ENCODE measurements at regions not wholly inside any gene's neighbourhood (a gene's known extent, or its start where the extent isn't known, plus 50 kb on each side); places are given as distances from the start of the nearest gene placed in this dataset.
"Not testable (repeated sequence)": the region's sequence is repeated elsewhere in the genome, so short reads cannot be mapped to it uniquely, and the experiment has no call there.

DNA sequence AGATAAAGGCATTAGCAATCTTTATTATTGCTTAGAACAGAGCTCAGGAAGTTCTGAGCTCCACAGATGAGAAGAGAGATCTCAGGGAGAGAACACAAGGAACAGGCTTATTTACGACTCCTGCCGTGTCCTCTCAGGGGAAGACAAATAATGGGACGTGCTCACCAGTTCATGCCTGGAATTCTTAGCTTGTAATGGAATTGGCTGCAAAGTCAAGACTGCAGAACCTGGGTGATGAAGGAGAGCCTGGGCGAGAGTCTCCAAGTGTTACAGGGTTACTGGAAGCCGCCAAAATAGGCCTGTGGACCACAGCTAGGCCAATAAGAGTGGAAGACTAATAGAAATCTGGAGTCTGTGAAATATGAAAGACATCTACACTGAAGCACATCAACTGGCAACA is 174.5 kb upstream of the ADAMTSL1 start:
- no peak overlapping the region for H3K27ac Mint-ChIP-seq
- H3K36me3 Mint-ChIP-seq: no peaks in the 10 kb centered on the region
- no peaks in the 10 kb centered on the region for H3K27me3 Mint-ChIP-seq
- no peak overlapping the region for H3K4me3 Mint-ChIP-seq
- no peak for ATAC-seq (replicated peaks)
- peaks cover 0 to 2% of the 10 kb centered on the region in 2 donors for H3K9me3 Mint-ChIP-seq
- H3K4me1 Mint-ChIP-seq: no peaks in the 10 kb centered on the region
- no peak for DNase-seq

DNA sequence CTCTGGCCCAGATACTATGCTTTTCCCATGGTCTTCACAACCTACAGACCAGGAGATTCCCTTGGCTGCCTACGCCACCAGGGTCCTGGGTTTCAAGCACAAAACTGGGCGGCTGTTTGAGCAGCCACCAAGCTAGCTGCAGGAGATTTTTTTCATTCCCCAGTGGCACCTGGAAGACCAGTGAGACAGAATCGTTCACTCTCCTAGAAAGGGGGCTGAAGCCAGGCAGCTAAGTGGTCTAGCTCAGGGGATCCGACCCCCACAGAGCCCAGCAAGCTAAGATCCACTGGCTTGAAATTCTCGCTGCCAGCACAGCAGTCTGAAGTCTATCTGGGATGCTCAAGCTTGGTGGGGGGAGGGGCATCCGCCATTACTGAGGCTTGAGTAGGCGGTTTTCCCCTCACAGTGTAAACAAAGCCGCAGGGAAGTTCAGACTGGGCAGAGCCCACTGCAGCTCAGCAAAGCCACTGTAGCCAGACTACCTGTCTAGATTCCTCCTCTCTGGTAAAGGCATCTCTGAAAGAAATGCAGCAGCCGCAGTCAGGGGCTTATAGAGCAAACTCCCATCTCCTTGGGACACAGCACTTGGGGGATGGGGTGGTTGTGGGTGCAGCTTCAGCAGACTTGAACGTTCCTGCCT is 168.7 kb upstream of the ADAMTSL1 start:
- H3K4me1 Mint-ChIP-seq; H3K27me3 Mint-ChIP-seq; ATAC-seq (replicated peaks); H3K4me3 Mint-ChIP-seq; H3K9me3 Mint-ChIP-seq; H3K27ac Mint-ChIP-seq; H3K36me3 Mint-ChIP-seq; DNase-seq: not testable (repeated sequence)

DNA sequence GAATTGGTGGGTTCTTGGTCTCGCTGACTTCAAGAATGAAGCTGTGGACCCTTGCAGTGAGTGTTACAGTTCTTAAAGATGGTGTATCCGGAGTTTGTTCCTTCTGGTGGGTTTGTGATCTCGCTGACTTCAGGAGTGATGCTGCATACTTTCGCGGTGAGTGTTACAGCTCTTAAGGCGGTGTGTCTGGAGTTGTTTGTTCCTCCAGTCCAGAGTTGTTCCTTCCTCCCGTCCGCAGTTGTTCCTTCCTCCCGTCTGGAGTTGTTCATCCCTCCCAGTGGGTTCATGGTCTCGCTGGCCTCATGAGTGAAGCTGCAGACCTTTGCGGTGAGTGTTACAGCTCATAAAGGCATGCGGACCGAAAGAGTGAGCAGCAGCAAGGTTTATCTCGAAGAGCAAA is 159.6 kb upstream of the ADAMTSL1 start:
- H3K9me3 Mint-ChIP-seq: peaks cover 8 to 9% of the 10 kb centered on the region in 2 donors
- no peak for DNase-seq
- no peak overlapping the region for H3K4me3 Mint-ChIP-seq
- ATAC-seq (replicated peaks): no peak
- no peaks in the 10 kb centered on the region for H3K27me3 Mint-ChIP-seq
- H3K36me3 Mint-ChIP-seq: no peaks in the 10 kb centered on the region
- H3K4me1 Mint-ChIP-seq: no peaks in the 10 kb centered on the region
- H3K27ac Mint-ChIP-seq: no peak overlapping the region

DNA sequence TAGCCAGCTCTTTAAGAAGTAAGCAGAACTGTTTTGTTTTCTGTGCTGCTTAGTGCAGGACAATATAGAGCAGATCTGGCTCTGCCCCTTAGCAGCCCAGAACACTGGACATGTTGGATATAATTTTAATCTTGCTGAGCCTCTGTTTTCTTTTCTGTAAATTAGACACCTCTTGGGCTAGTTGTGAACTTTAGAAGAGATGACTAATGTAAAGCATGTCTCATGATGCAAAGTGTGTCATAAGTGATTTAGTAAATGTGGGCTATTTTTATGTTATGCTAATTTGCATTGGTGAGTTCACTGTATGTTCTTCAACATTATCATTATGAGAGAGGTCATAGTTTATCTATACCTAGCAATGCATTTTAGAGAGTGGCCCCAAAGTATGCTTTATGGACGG is 156.1 kb upstream of the ADAMTSL1 start:
- Mint-ChIP-seq H3K36me3 (no peaks in the 10 kb centered on the region), H3K9me3 (peaks cover 6 to 8% of the 10 kb centered on the region in 2 donors), H3K27me3 (no peaks in the 10 kb centered on the region), H3K4me1 (no peaks in the 10 kb centered on the region), H3K27ac (no peak overlapping the region), H3K4me3 (no peak overlapping the region)
- ATAC-seq (replicated peaks) (no peak), DNase-seq (no peak)

DNA sequence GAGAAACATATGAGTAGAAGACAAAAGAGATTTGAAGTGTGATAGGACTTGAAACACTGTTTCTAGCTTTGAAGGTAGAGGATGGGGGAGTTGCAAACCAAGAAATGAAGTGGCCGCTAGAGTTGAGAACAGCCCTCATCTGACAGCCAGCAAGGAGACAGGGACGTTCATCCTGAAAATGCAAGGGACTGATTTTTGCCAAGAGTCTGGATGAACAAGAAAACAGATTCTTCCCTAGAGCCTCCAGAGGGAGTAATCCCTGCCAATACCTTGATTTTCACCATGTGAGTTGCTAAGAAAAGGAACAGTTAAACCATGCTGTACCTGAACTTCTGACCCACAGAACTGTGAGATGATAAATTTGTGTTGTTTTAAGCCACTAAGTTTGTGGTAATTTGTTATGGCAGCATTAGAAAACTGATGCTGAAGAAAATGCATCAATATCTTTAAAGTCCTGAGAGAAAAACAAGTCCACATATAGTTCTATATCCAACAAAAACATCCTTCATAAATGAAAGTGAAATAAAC is 154.0 kb upstream of the ADAMTSL1 start:
- Mint-ChIP-seq H3K9me3 (peaks cover 0 to 6% of the 10 kb centered on the region in 2 donors), H3K27ac (no peak overlapping the region), H3K4me3 (no peak overlapping the region), H3K36me3 (no peaks in the 10 kb centered on the region), H3K27me3 (no peaks in the 10 kb centered on the region), H3K4me1 (no peaks in the 10 kb centered on the region)
- no peak for DNase-seq
- no peak for ATAC-seq (replicated peaks)

DNA sequence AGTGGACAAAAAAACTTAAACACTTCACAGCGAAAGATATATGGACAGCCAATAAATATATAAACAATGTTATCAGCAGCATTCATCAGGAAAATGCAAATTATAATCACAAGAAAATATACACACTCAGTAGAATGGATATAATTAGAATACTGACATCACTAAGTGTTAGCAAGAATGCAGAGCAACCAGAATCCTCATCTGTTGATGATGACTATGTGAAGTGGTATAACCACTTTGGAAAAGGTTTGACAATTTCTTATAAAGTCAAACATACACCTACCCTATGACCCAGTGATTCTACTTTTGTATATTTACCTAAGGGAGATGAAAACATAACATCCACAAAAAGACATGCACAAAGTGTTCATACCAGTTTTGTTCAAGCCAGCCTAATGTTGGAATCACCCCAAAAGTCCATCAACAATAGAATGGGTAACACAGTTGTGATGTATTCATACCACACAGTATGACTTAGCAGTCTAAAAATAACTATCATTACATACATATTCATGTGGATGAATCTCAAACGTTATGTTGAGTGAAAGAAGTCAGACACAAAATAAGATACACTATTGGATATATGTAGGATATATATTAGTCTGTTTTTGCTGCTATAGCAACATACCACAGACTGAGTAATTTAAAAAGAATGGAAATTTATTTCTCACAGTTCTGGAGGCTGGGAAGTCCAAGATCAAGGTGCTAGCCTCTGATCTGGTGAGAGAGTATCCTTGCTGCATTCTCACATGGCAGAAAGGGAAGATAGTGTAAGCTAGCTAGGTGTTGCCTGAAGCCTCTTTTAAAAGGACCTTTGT is 148.8 kb upstream of the ADAMTSL1 start:
- Mint-ChIP-seq H3K36me3 (no peaks in the 10 kb centered on the region), H3K9me3 (peaks cover 0 to 1% of the 10 kb centered on the region in 2 donors), H3K27ac (no peak overlapping the region), H3K4me1 (no peaks in the 10 kb centered on the region), H3K4me3 (no peak overlapping the region), H3K27me3 (no peaks in the 10 kb centered on the region)
- DNase-seq: no peak
- ATAC-seq (replicated peaks): no peak

DNA sequence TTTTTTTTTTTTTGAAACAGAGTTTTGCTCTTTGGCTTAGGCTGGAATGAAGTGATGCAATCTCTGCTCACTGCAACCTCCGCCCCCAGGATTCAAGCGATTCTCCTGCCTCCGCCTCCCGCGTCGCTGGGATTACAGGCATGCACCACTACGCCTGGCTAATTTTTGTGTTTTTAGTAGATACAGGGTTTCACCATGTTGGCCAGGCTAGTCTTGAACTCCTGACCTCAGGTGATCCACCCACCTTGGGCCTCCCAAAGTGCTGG is 148.3 kb upstream of the ADAMTSL1 start:
- not testable (repeated sequence) for ATAC-seq (replicated peaks); H3K27ac Mint-ChIP-seq

DNA sequence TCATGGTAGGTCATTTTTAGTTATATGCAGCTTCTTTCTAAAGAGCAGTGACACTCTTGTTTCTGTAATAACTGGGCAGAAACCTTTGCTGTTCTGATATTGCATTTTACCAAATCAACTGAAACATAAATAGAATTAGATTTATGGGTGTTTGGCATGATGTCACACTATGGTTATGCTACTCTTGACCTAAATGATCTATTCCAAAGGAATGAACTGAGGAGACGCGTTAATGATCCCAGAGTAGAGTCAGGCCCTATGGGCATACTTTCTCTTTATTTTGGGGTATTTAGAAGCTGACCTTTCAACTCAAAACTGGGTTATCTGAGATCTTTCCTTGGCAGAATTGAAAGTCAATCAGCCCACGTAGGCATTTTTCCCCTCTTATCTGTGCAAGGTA is 146.8 kb upstream of the ADAMTSL1 start:
- H3K27ac Mint-ChIP-seq: no peak overlapping the region
- no peaks in the 10 kb centered on the region for H3K4me1 Mint-ChIP-seq
- ATAC-seq (replicated peaks) (no peak), DNase-seq (no peak)
- H3K4me3 Mint-ChIP-seq: no peak overlapping the region
- no peaks in the 10 kb centered on the region for H3K27me3 Mint-ChIP-seq
- H3K9me3 Mint-ChIP-seq: peaks cover 0 to 1% of the 10 kb centered on the region in 2 donors
- no peaks in the 10 kb centered on the region for H3K36me3 Mint-ChIP-seq

More for the DNA sequence above, 148.3 kb upstream of the ADAMTSL1 start:
- H3K4me1 Mint-ChIP-seq, H3K27me3 Mint-ChIP-seq, DNase-seq, H3K4me3 Mint-ChIP-seq, H3K36me3 Mint-ChIP-seq, H3K9me3 Mint-ChIP-seq: not testable (repeated sequence)

DNA sequence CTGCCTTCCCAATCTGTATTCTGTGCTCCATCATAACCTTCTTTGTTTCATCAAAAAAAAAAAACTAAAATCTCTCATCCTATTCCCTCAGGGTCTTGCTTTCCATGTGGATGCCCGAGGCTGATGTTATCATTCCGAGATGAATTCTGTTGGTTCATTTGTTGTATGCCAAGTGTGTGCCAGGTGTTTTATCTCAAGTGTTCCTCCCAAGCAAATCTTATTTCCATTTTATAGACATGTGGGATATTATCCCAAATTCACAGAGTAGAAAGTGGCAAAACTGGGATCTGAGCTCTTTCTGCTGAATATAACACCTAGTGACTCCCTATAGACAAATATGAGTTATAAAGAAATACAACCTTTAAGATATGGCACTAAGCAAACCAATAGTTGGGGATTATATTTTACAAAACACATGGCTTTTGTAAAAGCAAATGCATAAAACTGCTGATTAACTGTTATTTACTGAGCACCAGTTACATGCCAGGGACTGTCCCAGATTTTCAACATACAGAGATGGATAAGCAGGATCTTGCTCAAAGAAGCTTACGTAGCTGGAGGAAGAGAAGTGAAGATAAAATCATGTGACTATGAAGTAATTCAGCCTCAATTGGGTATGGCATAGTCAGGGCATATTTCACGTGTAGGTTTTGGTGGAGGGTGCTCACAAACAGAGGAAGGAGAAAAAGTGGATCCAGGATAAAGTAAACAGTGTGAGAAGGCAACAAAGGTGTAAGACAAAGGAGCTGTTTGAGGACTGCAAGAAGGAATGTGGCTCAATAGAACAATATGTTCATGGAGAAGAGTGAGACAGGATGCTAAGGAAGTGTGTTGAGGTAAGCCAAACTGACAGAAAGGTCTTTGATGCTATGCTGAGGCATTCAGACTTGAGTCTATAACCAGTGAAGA is 143.3 kb upstream of the ADAMTSL1 start:
- DNase-seq (no peak), ATAC-seq (replicated peaks) (no peak)
- H3K4me1 Mint-ChIP-seq: no peaks in the 10 kb centered on the region
- no peaks in the 10 kb centered on the region for H3K27me3 Mint-ChIP-seq
- no peaks in the 10 kb centered on the region for H3K36me3 Mint-ChIP-seq
- no peak overlapping the region for H3K4me3 Mint-ChIP-seq
- peaks cover 0 to 1% of the 10 kb centered on the region in 2 donors for H3K9me3 Mint-ChIP-seq
- no peak overlapping the region for H3K27ac Mint-ChIP-seq

DNA sequence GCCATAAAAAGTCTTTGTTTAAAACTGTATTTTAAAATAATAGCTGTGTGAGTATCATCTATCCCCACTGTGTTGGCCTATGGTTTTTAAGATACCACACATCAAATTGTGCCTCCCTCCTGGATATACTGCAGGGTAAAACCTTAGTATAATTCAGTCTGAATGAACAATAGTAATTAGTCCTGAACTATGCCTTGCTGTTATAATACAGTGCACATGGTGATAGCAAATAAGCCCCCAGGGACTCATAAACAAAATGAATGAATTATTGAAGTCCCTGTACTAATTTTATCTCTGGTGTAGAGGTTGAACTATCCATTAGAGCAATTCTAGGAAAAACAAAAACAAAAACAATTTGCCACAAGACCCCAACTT is 142.7 kb upstream of the ADAMTSL1 start:
- no peaks in the 10 kb centered on the region for H3K27me3 Mint-ChIP-seq
- DNase-seq (no peak), ATAC-seq (replicated peaks) (no peak)
- H3K4me1 Mint-ChIP-seq: no peaks in the 10 kb centered on the region
- no peak overlapping the region for H3K27ac Mint-ChIP-seq
- no peaks in the 10 kb centered on the region for H3K36me3 Mint-ChIP-seq
- no peak overlapping the region for H3K4me3 Mint-ChIP-seq
- H3K9me3 Mint-ChIP-seq: no peaks in the 10 kb centered on the region

DNA sequence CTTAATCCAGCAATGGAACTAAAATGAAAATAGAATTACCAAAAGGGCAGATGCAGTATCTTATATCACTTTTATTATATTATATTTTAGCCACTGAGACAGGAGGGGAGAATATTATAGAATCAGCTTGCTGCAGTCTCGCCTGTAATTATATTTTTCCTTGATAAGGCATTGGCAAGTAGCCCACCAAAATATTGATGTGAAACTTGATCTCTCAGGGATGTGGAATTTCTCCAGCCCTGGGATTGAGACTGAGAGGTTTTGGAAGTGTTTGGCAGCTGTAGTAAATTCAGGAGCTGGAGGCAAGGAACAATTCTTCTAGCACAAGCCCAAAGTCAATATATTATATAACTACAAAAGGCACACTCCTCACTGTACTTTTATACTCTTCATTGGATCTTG is 142.1 kb upstream of the ADAMTSL1 start:
- DNase-seq (no peak), ATAC-seq (replicated peaks) (no peak)
- H3K27ac Mint-ChIP-seq: no peak overlapping the region
- H3K4me1 Mint-ChIP-seq: no peaks in the 10 kb centered on the region
- H3K36me3 Mint-ChIP-seq: no peaks in the 10 kb centered on the region
- no peaks in the 10 kb centered on the region for H3K27me3 Mint-ChIP-seq
- no peaks in the 10 kb centered on the region for H3K9me3 Mint-ChIP-seq
- no peak overlapping the region for H3K4me3 Mint-ChIP-seq

DNA sequence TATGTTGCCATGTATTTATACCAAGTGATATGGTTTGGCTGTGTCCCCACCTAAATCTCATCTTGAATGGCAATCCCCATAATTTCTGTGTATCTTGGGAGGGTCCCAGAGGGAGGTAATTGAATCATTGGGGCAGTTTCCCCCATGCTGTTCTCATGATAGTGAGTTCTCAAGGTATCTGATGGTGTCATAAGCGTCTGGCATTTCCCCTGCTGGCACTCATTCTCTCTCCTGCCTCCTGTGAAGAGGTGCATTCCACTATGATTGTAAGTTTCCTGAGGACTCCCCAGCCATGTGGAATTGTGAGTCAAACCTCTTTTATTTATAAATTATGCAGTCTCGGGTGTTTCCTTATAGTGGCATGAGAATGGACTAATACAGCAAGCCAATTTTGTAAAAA is 140.8 kb upstream of the ADAMTSL1 start:
- DNase-seq (no peak), ATAC-seq (replicated peaks) (no peak)
- Mint-ChIP-seq H3K4me1 (no peaks in the 10 kb centered on the region), H3K27ac (no peak overlapping the region), H3K4me3 (no peak overlapping the region), H3K36me3 (no peaks in the 10 kb centered on the region), H3K9me3 (no peaks in the 10 kb centered on the region), H3K27me3 (no peaks in the 10 kb centered on the region)

DNA sequence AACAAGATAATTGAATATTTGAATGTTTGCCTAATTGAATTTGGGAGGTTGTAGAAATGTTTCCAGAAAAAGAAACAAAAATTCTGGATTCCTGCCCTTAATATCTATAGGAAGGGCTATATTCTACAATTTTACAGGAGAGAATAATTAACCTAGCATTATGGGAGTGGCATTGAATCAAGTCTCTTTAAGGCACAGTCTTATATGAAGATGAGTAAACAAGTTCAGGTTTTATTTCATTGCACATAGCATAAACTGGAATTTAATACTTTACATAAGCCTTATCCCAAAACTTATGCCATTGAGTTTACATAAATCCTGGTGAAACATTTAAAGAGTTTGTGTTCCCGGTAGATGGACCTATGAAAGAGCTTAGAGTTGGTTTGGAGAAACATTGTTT is 138.1 kb upstream of the ADAMTSL1 start:
- no peaks in the 10 kb centered on the region for H3K27me3 Mint-ChIP-seq
- no peak overlapping the region for H3K27ac Mint-ChIP-seq
- H3K36me3 Mint-ChIP-seq: no peaks in the 10 kb centered on the region
- H3K4me1 Mint-ChIP-seq: no peaks in the 10 kb centered on the region
- H3K4me3 Mint-ChIP-seq: no peak overlapping the region
- no peak for DNase-seq
- peaks cover 10 to 12% of the 10 kb centered on the region in 2 donors for H3K9me3 Mint-ChIP-seq
- no peak for ATAC-seq (replicated peaks)

DNA sequence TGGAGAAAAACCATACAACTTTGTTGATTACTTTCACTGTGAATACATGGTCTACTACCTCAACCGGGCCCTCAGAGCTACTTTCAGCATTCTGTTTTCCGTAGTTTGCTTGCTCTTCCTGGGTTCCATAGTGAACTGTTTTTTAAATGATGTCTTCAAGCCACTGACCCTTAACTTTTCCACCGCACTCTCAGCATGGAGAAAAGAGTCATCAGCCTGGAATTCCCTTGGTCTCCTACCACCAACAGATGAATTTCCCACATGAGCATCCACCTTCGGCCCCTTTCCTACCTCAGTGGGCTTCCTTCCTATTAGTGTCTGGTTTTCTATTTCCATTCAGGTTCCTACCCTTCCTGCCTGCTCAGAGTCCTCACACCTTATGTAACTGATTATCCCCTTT is 135.9 kb upstream of the ADAMTSL1 start:
- Mint-ChIP-seq H3K27me3 (no peaks in the 10 kb centered on the region), H3K4me3 (no peak overlapping the region), H3K27ac (no peak overlapping the region), H3K9me3 (peaks cover 15 to 18% of the 10 kb centered on the region in 2 donors), H3K4me1 (no peaks in the 10 kb centered on the region), H3K36me3 (no peaks in the 10 kb centered on the region)
- no peak for ATAC-seq (replicated peaks)
- DNase-seq: no peak

All from stimulated activated naive B cell treated with anti-CD40 and anti-IgM and Interleukin-4, amounts not matched to agents 10 μg/mL and 1 μg/mL and 100 μg/mL, for 72 hours (primary cell).